ENCODE measurements at regions not wholly inside any gene's neighbourhood (a gene's known extent, or its start where the extent isn't known, plus 50 kb on each side); places are given as distances from the start of the nearest gene placed in this dataset.

DNA sequence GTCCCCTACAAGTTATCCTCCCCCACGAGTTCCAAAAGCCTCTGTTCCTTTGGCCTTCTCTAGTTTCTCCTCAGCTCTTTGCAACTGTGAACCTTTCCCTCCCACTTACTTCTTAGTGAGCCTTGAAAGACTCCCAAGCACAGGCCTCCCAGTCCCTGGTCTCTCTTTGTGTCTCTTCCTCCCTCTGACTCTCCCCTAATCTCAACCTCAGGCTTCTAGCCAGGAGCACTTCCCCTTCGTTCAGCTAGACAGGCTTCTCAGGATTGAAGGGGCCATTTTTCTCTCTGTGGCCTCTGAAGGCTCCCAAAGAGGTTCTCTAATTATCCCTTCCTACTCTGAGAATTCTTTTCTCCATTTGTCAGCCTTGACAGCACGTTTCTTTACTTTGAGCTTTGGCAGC, 50.2 kb upstream of the PHYHIPL start:
- TF ChIP-seq, protein P1, sequence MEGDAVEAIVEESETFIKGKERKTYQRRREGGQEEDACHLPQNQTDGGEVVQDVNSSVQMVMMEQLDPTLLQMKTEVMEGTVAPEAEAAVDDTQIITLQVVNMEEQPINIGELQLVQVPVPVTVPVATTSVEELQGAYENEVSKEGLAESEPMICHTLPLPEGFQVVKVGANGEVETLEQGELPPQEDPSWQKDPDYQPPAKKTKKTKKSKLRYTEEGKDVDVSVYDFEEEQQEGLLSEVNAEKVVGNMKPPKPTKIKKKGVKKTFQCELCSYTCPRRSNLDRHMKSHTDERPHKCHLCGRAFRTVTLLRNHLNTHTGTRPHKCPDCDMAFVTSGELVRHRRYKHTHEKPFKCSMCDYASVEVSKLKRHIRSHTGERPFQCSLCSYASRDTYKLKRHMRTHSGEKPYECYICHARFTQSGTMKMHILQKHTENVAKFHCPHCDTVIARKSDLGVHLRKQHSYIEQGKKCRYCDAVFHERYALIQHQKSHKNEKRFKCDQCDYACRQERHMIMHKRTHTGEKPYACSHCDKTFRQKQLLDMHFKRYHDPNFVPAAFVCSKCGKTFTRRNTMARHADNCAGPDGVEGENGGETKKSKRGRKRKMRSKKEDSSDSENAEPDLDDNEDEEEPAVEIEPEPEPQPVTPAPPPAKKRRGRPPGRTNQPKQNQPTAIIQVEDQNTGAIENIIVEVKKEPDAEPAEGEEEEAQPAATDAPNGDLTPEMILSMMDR (IDR thresholded peaks at IDR 0.05): no peak
- TF ChIP-seq POLR2A (IDR thresholded peaks at IDR 0.05): no peak

All from heart left ventricle (tissue), 13 donors.